Left kidney (tissue), 1 donor: ENCODE measurements at regions not wholly inside any gene's neighbourhood (a gene's known extent, or its start where the extent isn't known, plus 50 kb on each side); places are given as distances from the start of the nearest gene placed in this dataset.

Experiments used
- DNase-seq: peaks from one replicate; pipeline ENCODE4 v3.0.0-alpha.2; 2013

DNA sequence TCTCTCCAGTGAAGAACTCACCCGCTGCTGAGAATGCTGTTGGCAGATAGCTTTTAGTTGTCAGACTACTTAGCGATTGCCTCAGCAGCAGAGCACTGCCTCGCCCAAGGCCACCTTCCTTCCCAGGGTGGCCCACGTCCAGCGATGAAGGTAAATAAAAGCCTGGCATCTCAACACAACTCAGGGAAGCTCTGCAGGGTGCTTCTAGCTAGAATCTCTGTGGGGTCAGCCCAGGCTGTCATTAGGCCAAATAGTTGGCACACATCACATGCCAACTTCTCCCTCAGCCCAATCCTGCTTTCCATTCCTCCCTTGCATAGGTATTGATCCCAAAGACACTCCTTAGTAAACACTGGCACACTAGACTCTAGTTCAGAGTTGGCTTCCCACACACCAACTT lies 368.1 kb upstream of the TMTC1 start:
- no peak for DNase-seq

- no peak for DNase-seq
These were observed 362.8 kb upstream of the TMTC1 start for GRCh38 chr12:30146561-30146960.

- DNase-seq: no peak
These were observed 361.9 kb upstream of the TMTC1 start for GRCh38 chr12:30145684-30146032.

DNA sequence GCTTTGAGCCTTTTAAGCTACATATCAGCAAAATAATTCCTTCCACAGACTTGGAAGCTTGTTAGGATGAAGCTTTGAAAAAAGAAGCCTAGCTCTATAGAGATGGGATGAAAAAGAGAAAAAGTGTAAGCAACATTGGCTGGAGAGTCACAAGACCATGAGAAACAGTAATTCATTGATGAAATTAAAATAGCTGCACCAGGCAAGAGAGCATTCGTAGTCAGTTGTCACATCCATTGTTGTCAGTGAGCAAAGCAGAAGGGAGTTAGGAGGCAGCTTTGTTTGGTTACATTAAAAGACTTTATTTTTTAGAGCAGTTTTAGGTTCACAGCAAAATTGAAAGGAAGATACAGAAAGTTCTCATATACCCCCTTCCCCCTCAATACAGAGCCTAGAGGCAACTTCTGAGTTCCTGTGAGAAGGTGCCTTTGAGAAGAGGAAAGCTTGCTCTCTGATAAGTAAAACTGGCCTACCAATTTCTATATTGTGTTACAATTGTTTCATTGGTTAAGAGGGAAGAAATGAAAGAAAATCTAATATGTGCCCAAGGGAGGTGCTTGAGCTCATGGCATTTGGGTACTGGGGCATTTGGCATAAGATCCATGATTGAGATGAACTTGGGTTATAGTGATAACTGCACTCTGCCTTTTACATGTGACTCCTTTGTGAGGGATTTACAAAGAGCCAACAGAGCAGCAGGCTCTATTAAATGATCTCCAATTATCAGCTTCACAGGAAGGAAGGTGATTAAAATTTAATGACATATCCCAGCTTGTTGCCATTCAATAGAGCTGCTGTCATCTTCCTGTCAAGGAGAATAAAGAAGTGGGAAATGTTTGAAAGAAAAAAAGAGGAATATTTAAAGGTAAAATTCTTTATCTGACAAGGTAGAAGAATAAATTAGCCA lies 361.3 kb upstream of the TMTC1 start:
- DNase-seq: no peak

DNA sequence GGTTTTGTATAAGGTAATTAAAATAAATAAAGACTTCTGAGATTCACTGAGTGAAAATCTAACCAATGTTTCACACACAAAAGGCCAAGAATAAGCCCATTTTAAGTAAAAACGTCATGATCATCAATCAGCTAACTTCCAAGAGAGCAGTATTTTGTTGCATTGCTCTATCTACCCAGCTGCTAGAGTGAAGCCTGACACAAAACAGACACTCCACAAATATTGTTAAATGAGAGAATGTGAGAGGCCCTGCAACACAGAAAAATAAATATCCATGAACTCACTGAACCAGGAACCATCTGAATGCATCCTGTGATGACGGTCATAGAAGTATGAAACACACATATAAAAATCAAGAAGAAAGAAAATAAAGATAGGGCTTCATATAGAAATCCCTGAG lies 358.6 kb upstream of the TMTC1 start:
- no peak for DNase-seq

DNA sequence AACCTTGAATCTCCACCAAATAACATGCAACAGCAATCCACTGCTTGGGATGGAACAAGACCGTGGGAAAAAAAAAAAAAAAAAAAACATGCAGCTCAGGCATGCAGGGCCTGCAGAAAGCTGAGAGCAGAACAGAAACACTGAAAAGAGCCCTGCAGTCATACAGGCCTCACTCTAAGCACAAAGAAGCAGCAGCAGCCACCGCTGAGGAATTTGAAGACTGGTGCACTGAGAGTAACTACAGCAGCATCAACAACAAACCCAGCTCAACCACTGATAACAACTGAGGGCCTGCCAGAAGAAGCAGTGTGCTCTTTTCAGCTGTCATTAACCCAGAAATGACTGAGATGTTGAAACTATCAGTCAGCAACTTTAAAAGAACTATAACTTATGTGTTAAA lies 354.7 kb upstream of the TMTC1 start:
- DNase-seq: no peak

DNA sequence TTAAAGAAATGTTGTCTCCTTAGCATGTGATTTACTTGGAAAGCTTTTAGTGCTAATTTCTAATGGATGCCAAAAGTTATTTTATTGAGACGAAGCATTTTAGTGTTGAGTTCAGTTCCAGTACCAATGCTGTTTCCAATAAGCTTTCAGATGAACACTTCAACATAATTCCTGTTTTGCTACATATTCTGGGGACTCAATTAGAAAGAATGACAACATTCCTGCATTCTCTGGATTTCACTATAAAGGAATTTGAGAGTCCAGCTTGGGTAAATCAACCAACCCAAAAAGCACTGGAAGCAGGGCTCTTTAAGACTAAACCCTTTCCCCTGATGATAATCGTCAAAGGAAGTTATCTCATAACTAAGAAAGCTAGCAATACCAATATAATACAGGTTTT lies 353.0 kb upstream of the TMTC1 start:
- DNase-seq: no peak

GRCh38 chr12:30135776-30136175 lies 352.0 kb upstream of the TMTC1 start:
- DNase-seq: no peak

GRCh38 chr12:30134229-30134628 lies 350.5 kb upstream of the TMTC1 start:
- DNase-seq: no peak

DNA sequence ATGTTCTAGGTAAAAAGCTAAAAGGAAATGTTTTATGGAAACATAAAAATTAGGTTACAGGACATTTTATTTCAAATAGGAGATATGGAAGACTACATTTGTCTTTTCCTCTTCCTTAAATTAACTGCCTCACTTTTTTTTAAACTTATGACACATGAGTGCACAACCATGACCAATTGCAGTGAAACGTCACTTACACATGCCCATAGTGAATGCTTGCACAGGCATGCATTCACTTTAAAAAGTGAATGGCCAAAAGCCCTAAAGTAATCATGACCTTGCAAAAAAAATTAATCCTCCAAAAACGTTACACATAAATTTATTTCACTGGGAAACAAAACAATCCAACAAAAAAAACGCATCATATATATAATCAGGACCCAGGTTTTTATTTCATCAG lies 343.2 kb upstream of the TMTC1 start:
- DNase-seq: no peak

GRCh38 chr12:30120522-30120921 lies 336.8 kb upstream of the TMTC1 start:
- no peak for DNase-seq

GRCh38 chr12:30117483-30117882 lies 333.7 kb upstream of the TMTC1 start:
- no peak for DNase-seq

DNA sequence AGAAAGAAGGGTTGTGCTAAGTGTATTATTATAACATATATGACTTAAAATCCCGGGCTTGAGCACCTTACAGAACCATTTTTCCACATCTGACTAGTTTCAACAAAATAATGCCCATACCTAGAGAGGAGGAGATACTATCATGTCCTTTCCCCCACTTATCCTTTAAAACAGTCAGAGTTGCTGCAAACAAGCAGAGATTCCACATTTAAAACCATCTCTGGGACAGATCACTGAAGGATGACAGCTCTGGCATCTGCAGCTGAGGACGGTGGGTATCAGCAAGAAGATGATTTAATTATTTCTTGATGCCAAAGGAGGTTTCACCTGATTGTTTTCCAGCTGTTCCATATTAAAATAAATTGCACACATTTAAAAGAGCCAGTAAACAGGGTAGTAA lies 328.0 kb upstream of the TMTC1 start:
- DNase-seq: no peak

DNA sequence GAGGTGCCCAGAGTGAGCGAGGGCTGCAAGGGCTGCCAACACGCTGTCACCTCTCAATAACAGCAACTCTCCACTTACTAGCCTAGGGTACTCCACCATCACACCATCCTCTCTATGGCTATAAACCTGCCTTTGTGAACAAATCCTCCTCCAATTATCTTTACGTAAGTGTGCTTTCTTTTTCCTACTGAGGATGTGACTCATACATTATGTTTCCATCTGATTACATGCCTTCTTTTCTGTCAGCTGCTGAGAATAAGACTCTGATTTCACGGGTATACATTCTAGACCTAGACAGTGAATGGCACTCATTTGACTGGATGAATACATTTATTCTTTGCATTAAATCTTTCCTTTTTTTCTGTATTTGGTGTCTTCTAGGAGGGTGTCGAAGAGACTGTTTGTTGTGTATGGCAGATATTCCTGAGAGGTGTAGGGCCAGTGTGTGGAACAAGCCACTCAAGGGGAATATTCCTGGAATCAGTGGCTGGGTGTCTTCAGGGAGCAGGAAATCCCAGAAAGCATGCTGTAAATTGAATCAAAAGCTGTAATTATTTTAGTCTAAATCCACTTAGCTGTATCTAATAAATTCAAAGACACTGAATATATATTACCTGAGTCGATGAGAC lies 327.3 kb upstream of the TMTC1 start:
- no peak for DNase-seq

GRCh38 chr12:30110498-30110897 lies 326.8 kb upstream of the TMTC1 start:
- DNase-seq: no peak

- no peak for DNase-seq
These were observed 324.9 kb upstream of the TMTC1 start for GRCh38 chr12:30108666-30109065.

DNA sequence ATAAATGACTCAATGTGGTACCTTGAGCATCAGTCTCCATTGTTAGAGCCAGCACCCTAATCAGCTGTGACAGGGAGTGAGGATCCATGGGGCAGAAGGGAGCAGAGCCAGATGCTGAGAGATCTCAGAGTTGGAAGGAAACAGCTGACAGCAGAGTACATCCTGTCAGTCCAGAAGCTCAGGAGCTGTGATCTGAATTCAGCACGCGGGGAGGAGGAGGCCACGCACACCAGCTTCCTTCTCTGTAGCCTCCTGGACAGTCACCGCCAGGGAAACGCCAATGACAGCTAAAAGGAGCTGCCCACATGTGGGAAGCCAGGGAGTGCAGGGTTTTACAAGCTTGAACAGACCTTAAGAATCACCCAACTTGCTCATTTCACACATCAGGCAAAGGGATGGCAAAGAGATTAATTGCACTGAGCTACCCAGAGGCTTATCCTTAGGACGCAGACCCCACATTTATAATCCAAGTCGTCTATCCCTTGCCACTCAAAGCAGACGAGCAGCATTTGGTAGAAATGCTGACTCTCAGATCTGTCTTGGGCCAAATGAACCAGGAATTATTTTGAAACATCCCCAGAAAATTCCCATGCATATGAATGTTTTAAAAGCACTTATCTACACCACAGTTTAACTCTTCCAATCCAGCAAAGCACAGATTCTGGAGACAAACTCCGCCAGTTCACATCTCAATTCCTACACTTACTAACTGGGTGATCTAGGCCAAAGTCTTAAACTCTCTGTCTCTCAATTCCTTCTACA lies 322.6 kb upstream of the TMTC1 start:
- no peak for DNase-seq

DNA sequence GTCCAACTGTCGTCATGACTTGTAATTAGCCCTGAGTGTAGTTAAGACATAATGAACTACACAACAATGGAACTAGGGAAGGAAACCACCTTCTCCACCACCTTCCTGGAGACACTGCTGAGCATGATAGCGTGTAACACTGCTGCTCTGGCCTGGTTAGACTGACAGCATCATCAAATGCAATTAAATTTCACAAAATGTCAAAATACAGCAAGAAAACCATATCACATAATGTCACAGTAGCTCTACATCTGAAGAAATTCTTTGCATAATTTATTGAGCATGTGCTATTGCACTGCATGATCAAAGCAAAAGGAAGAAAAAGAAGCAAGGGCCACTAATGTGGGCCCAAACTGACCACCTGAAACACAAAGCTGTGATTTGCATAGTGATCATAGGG lies 321.8 kb upstream of the TMTC1 start:
- no peak for DNase-seq

GRCh38 chr12:30104971-30105370 lies 321.2 kb upstream of the TMTC1 start:
- no peak for DNase-seq

DNA sequence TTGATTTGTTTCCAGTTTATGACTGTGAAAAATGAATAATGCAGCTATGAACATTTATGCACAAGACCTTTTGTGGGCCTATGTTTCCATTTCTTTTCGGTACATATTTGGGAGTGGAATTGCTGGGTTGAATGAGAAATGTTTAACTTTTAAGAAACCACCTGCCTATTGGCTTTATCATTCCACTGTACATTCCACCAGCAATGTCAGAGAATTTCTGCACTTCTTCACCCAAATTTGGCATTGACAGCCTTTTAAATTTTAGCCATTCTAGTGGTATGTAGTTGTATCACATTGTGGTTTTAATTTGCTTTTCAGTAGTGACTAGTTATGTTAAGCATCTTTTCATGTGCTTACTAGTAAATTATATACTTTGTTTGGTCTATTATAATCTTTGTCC lies 317.0 kb upstream of the TMTC1 start:
- DNase-seq: no peak

DNA sequence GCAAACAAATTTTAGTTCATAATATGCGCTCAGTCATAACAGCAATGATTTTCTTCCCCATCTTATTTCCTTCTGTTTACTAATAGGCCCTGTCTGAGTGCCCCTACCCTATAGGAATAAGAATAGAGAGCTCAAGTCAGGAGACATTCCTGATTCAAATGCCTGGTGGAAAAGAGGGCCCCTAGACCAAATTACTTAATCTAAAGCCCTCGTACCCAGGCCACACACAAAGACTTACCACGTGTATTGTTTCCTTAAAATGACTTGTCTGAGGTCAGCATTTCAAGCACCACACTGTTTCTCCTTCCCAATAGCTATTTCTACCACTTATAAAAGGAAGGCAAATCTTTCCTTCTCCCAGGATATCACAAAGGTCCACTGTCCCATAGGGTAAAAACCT lies 314.9 kb upstream of the TMTC1 start:
- no peak for DNase-seq

DNA sequence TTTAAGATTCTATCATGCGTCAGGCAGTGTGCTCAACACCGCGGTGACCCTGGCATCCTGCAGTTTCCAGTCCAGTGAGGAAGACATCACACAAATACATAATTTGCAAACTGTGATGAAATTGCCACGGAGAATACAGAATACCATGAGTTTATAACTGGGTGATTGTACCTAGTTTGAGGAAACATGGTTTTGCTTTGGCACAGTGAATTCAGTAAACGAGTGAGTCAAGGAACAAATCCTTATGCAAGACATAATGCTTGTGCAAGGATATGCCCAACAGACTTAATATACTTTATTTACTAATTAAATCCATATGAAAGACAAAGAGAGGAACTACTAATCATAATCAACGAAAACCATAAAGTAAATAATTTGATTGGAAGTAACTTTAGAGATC lies 311.8 kb upstream of the TMTC1 start:
- no peak for DNase-seq

- no peak for DNase-seq
These were observed 309.4 kb upstream of the TMTC1 start for GRCh38 chr12:30092983-30093617.
